ENCODE measurements at regions not wholly inside any gene's neighbourhood (a gene's known extent, or its start where the extent isn't known, plus 50 kb on each side); places are given as distances from the start of the nearest gene placed in this dataset.

GRCh38 chr16:50460538-50461399, 87.4 kb upstream of the NKD1 start:
- Histone ChIP-seq H4K91ac (ENCODE audit: low read depth, low read length, poor library complexity) (no peak overlapping the region), H3K79me1 (ENCODE audit: low read depth, low read length) (no peaks in the 10 kb centered on the region), H2BK15ac (ENCODE audit: low read length) (no peak overlapping the region), H3K36me3 (replicated peaks in 1 of 2; ENCODE audit: control insufficient read depth in 2 of 2, insufficient read depth in 2 of 2, low read length in 2 of 2) (no peaks in the 10 kb centered on the region), H3K4me1 (ENCODE audit: control insufficient read depth in 2 of 2, insufficient read depth in 1 of 2, low read depth in 1 of 2, low read length in 2 of 2) (peaks cover 5 to 36% of the 10 kb centered on the region in 2 donors), H3K27ac (replicated peaks; ENCODE audit: low read length) (no peak overlapping the region), H3K4me3 (ENCODE audit: low read length in 2 of 2) (no peak overlapping the region), H3K27me3 (ENCODE audit: control insufficient read depth in 3 of 3, insufficient read depth in 3 of 3, low read depth in 1 of 3, low read length in 3 of 3) (peaks cover 0 to 13% (median 7%) of the 10 kb centered on the region in 3 experiments), H3K14ac (ENCODE audit: low read length) (no peak overlapping the region), H3K4ac (ENCODE audit: low read length) (no peak overlapping the region), H2AFZ (ENCODE audit: low read length) (no peak overlapping the region), H2BK12ac (ENCODE audit: low read length) (no peak overlapping the region), H3K4me2 (ENCODE audit: insufficient read depth, low read length, poor library complexity, severe bottlenecking) (no peak overlapping the region), H2BK5ac (ENCODE audit: low read length) (no peak overlapping the region), H3K9ac (ENCODE audit: low read depth, low read length, poor library complexity) (no peak overlapping the region), H4K8ac (ENCODE audit: low read depth, low read length) (no peak overlapping the region), H3K18ac (ENCODE audit: low read length) (no peak overlapping the region), H2AK5ac (ENCODE audit: low read depth, low read length) (peak overlapping the region; percentile 35), H2BK120ac (ENCODE audit: low read depth, low read length) (no peak overlapping the region), H3K9me3 (replicated peaks in 1 of 2; ENCODE audit: control insufficient read depth in 2 of 2, insufficient read depth in 1 of 2, low read depth in 1 of 2, low read length in 2 of 2) (no peaks in the 10 kb centered on the region), H3K23ac (ENCODE audit: low read depth, low read length, poor library complexity) (no peak overlapping the region)
- no peak for DNase-seq (ENCODE audit: low spot score)
- no CpG with 5 or more reads among the region's 16 CpGs for WGBS, 2 donors (ENCODE audit: extremely low coverage in 2 of 2, insufficient read length in 2 of 2, insufficient replicate concordance in 1 of 2)

- no peak overlapping the region for H3K14ac ChIP-seq (ENCODE audit: low read length)
- H2BK120ac ChIP-seq (ENCODE audit: low read depth, low read length) = no peak overlapping the region
- H2BK5ac ChIP-seq (ENCODE audit: low read length) = no peak overlapping the region
- no peak overlapping the region for H3K23ac ChIP-seq (ENCODE audit: low read depth, low read length, poor library complexity)
- no peak for DNase-seq (ENCODE audit: low spot score)
- H2BK12ac ChIP-seq (ENCODE audit: low read length) = no peak overlapping the region
- peaks cover 0 to 3% (median 1%) of the 10 kb centered on the region in 3 experiments for H3K27me3 ChIP-seq (ENCODE audit: control insufficient read depth in 3 of 3, insufficient read depth in 3 of 3, low read depth in 1 of 3, low read length in 3 of 3)
- no peak overlapping the region for H3K9ac ChIP-seq (ENCODE audit: low read depth, low read length, poor library complexity)
- H3K4me2 ChIP-seq (ENCODE audit: insufficient read depth, low read length, poor library complexity, severe bottlenecking) = no peak overlapping the region
- no peaks in the 10 kb centered on the region for H3K9me3 ChIP-seq (replicated peaks in 1 of 2; ENCODE audit: control insufficient read depth in 2 of 2, insufficient read depth in 1 of 2, low read depth in 1 of 2, low read length in 2 of 2)
- peak overlapping the region; percentile 32 for H2AFZ ChIP-seq (ENCODE audit: low read length)
- no peak overlapping the region for H3K27ac ChIP-seq (replicated peaks; ENCODE audit: low read length)
- no peak overlapping the region for H3K18ac ChIP-seq (ENCODE audit: low read length)
- H3K36me3 ChIP-seq (replicated peaks in 1 of 2; ENCODE audit: control insufficient read depth in 2 of 2, insufficient read depth in 2 of 2, low read length in 2 of 2) = no peaks in the 10 kb centered on the region
- no peak overlapping the region for H2BK15ac ChIP-seq (ENCODE audit: low read length)
- H3K79me1 ChIP-seq (ENCODE audit: low read depth, low read length) = no peaks in the 10 kb centered on the region
- peaks cover 5 to 41% of the 10 kb centered on the region in 2 donors for H3K4me1 ChIP-seq (ENCODE audit: control insufficient read depth in 2 of 2, insufficient read depth in 1 of 2, low read depth in 1 of 2, low read length in 2 of 2)
- no peak overlapping the region for H3K4ac ChIP-seq (ENCODE audit: low read length)
- no CpG with 5 or more reads among the region's 13 CpGs for WGBS, 2 donors (ENCODE audit: extremely low coverage in 2 of 2, insufficient read length in 2 of 2, insufficient replicate concordance in 1 of 2)
- H3K4me3 ChIP-seq (ENCODE audit: low read length in 2 of 2) = no peak overlapping the region
- H4K8ac ChIP-seq (ENCODE audit: low read depth, low read length) = no peak overlapping the region
- no peak overlapping the region for H2AK5ac ChIP-seq (ENCODE audit: low read depth, low read length)
- H4K91ac ChIP-seq (ENCODE audit: low read depth, low read length, poor library complexity) = no peak overlapping the region
Measured at GRCh38 chr16:50459496-50460080, 88.6 kb upstream of the NKD1 start.

GRCh38 chr16:50458667-50459495, 89.3 kb upstream of the NKD1 start:
- Histone ChIP-seq H2BK120ac (ENCODE audit: low read depth, low read length) (no peak overlapping the region), H3K4me3 (ENCODE audit: low read length in 2 of 2) (no peak overlapping the region), H3K4me1 (ENCODE audit: control insufficient read depth in 2 of 2, insufficient read depth in 1 of 2, low read depth in 1 of 2, low read length in 2 of 2) (peaks cover 5 to 41% of the 10 kb centered on the region in 2 donors), H3K9ac (ENCODE audit: low read depth, low read length, poor library complexity) (no peak overlapping the region), H3K79me1 (ENCODE audit: low read depth, low read length) (no peaks in the 10 kb centered on the region), H3K18ac (ENCODE audit: low read length) (no peak overlapping the region), H4K91ac (ENCODE audit: low read depth, low read length, poor library complexity) (no peak overlapping the region), H3K27ac (replicated peaks; ENCODE audit: low read length) (no peak overlapping the region), H3K27me3 (ENCODE audit: control insufficient read depth in 3 of 3, insufficient read depth in 3 of 3, low read depth in 1 of 3, low read length in 3 of 3) (peaks cover 0 to 3% (median 0%) of the 10 kb centered on the region in 3 experiments), H4K8ac (ENCODE audit: low read depth, low read length) (no peak overlapping the region), H2BK12ac (ENCODE audit: low read length) (no peak overlapping the region), H3K4me2 (ENCODE audit: insufficient read depth, low read length, poor library complexity, severe bottlenecking) (no peak overlapping the region), H3K23ac (ENCODE audit: low read depth, low read length, poor library complexity) (no peak overlapping the region), H3K4ac (ENCODE audit: low read length) (no peak overlapping the region), H2AFZ (ENCODE audit: low read length) (peak overlapping the region; percentile 8), H2AK5ac (ENCODE audit: low read depth, low read length) (no peak overlapping the region), H2BK15ac (ENCODE audit: low read length) (no peak overlapping the region), H3K36me3 (replicated peaks in 1 of 2; ENCODE audit: control insufficient read depth in 2 of 2, insufficient read depth in 2 of 2, low read length in 2 of 2) (no peaks in the 10 kb centered on the region), H3K14ac (ENCODE audit: low read length) (no peak overlapping the region), H2BK5ac (ENCODE audit: low read length) (no peak overlapping the region), H3K9me3 (replicated peaks in 1 of 2; ENCODE audit: control insufficient read depth in 2 of 2, insufficient read depth in 1 of 2, low read depth in 1 of 2, low read length in 2 of 2) (peaks cover 0 to 1% of the 10 kb centered on the region in 2 donors)
- no peak for DNase-seq (ENCODE audit: low spot score)
- WGBS, 2 donors (ENCODE audit: extremely low coverage in 2 of 2, insufficient read length in 2 of 2, insufficient replicate concordance in 1 of 2) = no CpG with 5 or more reads among the region's 16 CpGs
